HG02973 (cell line): ENCODE measurements at regions not wholly inside any gene's neighbourhood (a gene's known extent, or its start where the extent isn't known, plus 50 kb on each side); places are given as distances from the start of the nearest gene placed in this dataset.

Experiments
- ATAC-seq: cut with Tn5 transposase; IDR thresholded peaks from one replicate; pipeline ENCODE4 v1.9.1; 2021; ENCODE audit warnings: moderate library complexity; ENCODE audit not compliant: unreplicated experiment

GRCh38 chr16:85354686-85355514 is 242.6 kb upstream of the CIBAR2 start:
- no peak for ATAC-seq

GRCh38 chr16:85355515-85355837 is 243.2 kb upstream of the CIBAR2 start:
- no peak for ATAC-seq

- ATAC-seq, result no peak
Measured at GRCh38 chr16:85356157-85356556, 243.9 kb upstream of the CIBAR2 start.

- no peak for ATAC-seq
Measured at GRCh38 chr16:85357323-85357722, 245.1 kb upstream of the CIBAR2 start.

GRCh38 chr16:85357924-85358505 is 245.7 kb upstream of the CIBAR2 start:
- ATAC-seq, result no peak

GRCh38 chr16:85358704-85359146 is 246.5 kb upstream of the CIBAR2 start:
- ATAC-seq, result no peak

- ATAC-seq, result no peak
Measured at GRCh38 chr16:85359147-85359822, 247.0 kb upstream of the CIBAR2 start.

GRCh38 chr16:85360323-85361277 is 248.3 kb upstream of the CIBAR2 start:
- no peak for ATAC-seq

- ATAC-seq, result no peak
Measured at GRCh38 chr16:85361441-85362118, 249.3 kb upstream of the CIBAR2 start.

GRCh38 chr16:85362443-85362842 is 250.2 kb upstream of the CIBAR2 start:
- ATAC-seq, result no peak

GRCh38 chr16:85363427-85363826 is 249.7 kb upstream of the GSE1 start:
- no peak for ATAC-seq

- ATAC-seq, result no peak
Measured at GRCh38 chr16:85363881-85364280, 249.2 kb upstream of the GSE1 start.

- ATAC-seq, result no peak
Measured at GRCh38 chr16:85364323-85365040, 248.6 kb upstream of the GSE1 start.

- no peak for ATAC-seq
Measured at GRCh38 chr16:85365120-85365519, 248.0 kb upstream of the GSE1 start.

- ATAC-seq, result no peak
Measured at GRCh38 chr16:85366031-85366763, 246.9 kb upstream of the GSE1 start.

GRCh38 chr16:85367485-85367884 is 245.6 kb upstream of the GSE1 start:
- no peak for ATAC-seq

- ATAC-seq, result no peak
Measured at GRCh38 chr16:85369060-85369459, 244.1 kb upstream of the GSE1 start.

- ATAC-seq, result no peak
Measured at GRCh38 chr16:85369741-85370528, 243.2 kb upstream of the GSE1 start.
